GM23248 (cell line): ENCODE measurements at regions not wholly inside any gene's neighbourhood (a gene's known extent, or its start where the extent isn't known, plus 50 kb on each side); places are given as distances from the start of the nearest gene placed in this dataset.

Experiments used
- EZH2 ChIP-seq: fragments of 200-600 bp; sonication (generic); IDR thresholded peaks from 2 replicates; pipeline ENCODE4 v1.6.1; 2018; ENCODE audit warnings: antibody characterized with exemption, mild to moderate bottlenecking; ENCODE audit not compliant: insufficient read depth, poor library complexity, severe bottlenecking
- EZH2phosphoT487 ChIP-seq: fragments of 200-600 bp; sonication (generic); IDR thresholded peaks from 2 replicates; pipeline ENCODE4 v1.6.1; 2018; ENCODE audit warnings: antibody characterized with exemption, moderate library complexity, mild to moderate bottlenecking, low read depth; ENCODE audit not compliant: insufficient read depth

- TF ChIP-seq EZH2 (no peak), EZH2phosphoT487 (no peak)
Measured at GRCh38 chr4:183393446-183393845, 51.0 kb upstream of the CDKN2AIP start.
